Upper lobe of left lung (tissue), 4 donors: ENCODE measurements at regions not wholly inside any gene's neighbourhood (a gene's known extent, or its start where the extent isn't known, plus 50 kb on each side); places are given as distances from the start of the nearest gene placed in this dataset.

Experiments
- CTCF ChIP-seq, 6 experiments: fragments of 450-650 bp in 4 of 6; fragments of 200-600 bp in 2 of 6; sonication (generic) in 2 of 6; IDR thresholded peaks; one replicate each; pipeline ENCODE4 v1.5.1; 2016 to 2019; ENCODE audit warnings: antibody characterized with exemption in 6 of 6
- POLR2A ChIP-seq, 4 donors: fragments of 450-650 bp; IDR thresholded peaks; one replicate each; pipeline ENCODE4 v1.5.1; 2016 to 2017; ENCODE audit warnings: antibody characterized with exemption in 4 of 4, mild to moderate bottlenecking in 2 of 4
- POLR2AphosphoS5 ChIP-seq, 2 donors: sonication (generic); formaldehyde crosslinking; IDR thresholded peaks; one replicate each; pipeline ENCODE4 v1.5.1; 2017; ENCODE audit warnings: antibody characterized with exemption in 2 of 2

GRCh38 chr7:146027243-146027642 lies 89.4 kb upstream of the CNTNAP2 start:
- TF ChIP-seq CTCF (IDR thresholded peaks at IDR 0.05) (no peak), POLR2A (IDR thresholded peaks at IDR 0.05) (no peak), POLR2AphosphoS5 (IDR thresholded peaks at IDR 0.05) (no peak)
